Femur (tissue), 1 donor: ENCODE measurements at regions not wholly inside any gene's neighbourhood (a gene's known extent, or its start where the extent isn't known, plus 50 kb on each side); places are given as distances from the start of the nearest gene placed in this dataset.
"Not testable (repeated sequence)": the region's sequence is repeated elsewhere in the genome, so short reads cannot be mapped to it uniquely, and the experiment has no call there.

Source experiments
- DNase-seq: peaks from one replicate; pipeline ENCODE4 v3.0.0-alpha.2; 2017

GRCh38 chr7:148515237-148515636 is 75.3 kb upstream of the C7orf33 start:
- DNase-seq = no peak

GRCh38 chr7:148515728-148516695 is 74.6 kb upstream of the C7orf33 start:
- no peak for DNase-seq

- not testable (repeated sequence) for DNase-seq
Observed at GRCh38 chr7:148519386-148519785, 71.2 kb upstream of the C7orf33 start.

- no peak for DNase-seq
Observed at GRCh38 chr7:148521271-148521670, 69.3 kb upstream of the C7orf33 start.

GRCh38 chr7:148523550-148523949 is 67.0 kb upstream of the C7orf33 start:
- no peak for DNase-seq

- no peak for DNase-seq
Observed at GRCh38 chr7:148524479-148525224, 65.9 kb upstream of the C7orf33 start.

- peak; percentile 59 for DNase-seq
Observed at GRCh38 chr7:148527717-148528168, 62.8 kb upstream of the C7orf33 start.

- peak; percentile 27 for DNase-seq
Observed at GRCh38 chr7:148535217-148535616, 55.3 kb upstream of the C7orf33 start.

- DNase-seq = no peak
Observed at GRCh38 chr7:148537435-148537834, 53.1 kb upstream of the C7orf33 start.

GRCh38 chr7:148540041-148540738 is 50.4 kb upstream of the C7orf33 start:
- DNase-seq = peak; percentile 50
